GM23338 (cell line): ENCODE measurements at regions not wholly inside any gene's neighbourhood (a gene's known extent, or its start where the extent isn't known, plus 50 kb on each side); places are given as distances from the start of the nearest gene placed in this dataset.

Experiments
- ATAC-seq: fragments of 200-7000 bp; cut with Tn5 transposase; 3 replicates; pipeline ENCODE4 v1.9.1; 2020
- DNase-seq: peaks from one replicate; pipeline ENCODE4 v3.0.0-alpha.2; 2015; ENCODE audit warnings: low spot score
- H2AFZ ChIP-seq: fragments of 200-600 bp; sonication (generic); 2 replicates; pipeline ENCODE4 v1.8.0; 2016; ENCODE audit warnings: antibody characterized with exemption, mild to moderate bottlenecking, moderate library complexity
- H3F3A ChIP-seq: fragments of 200-600 bp; sonication (generic); replicated peaks from 2 replicates; pipeline ENCODE4 v1.8.0; 2017; ENCODE audit warnings: antibody characterized with exemption, mixed run types, low read depth
- H3K27ac ChIP-seq: fragments of 200-600 bp; sonication (generic); 2 replicates; pipeline ENCODE4 v1.6.1; 2016; ENCODE audit warnings: low read depth
- H3K27me3 ChIP-seq: fragments of 200-600 bp; sonication (generic); 2 replicates; pipeline ENCODE4 v1.8.0; 2016; ENCODE audit warnings: mild to moderate bottlenecking, mixed run types, moderate library complexity; ENCODE audit not compliant: insufficient read depth
- H3K36me3 ChIP-seq: fragments of 200-600 bp; sonication (generic); 2 replicates; pipeline ENCODE4 v1.8.0; 2016; ENCODE audit warnings: mild to moderate bottlenecking; ENCODE audit not compliant: insufficient read depth
- H3K4me1 ChIP-seq: fragments of 200-600 bp; sonication (generic); 2 replicates; pipeline ENCODE4 v1.8.0; 2016; ENCODE audit warnings: mild to moderate bottlenecking, moderate library complexity; ENCODE audit not compliant: insufficient read depth
- H3K4me2 ChIP-seq: fragments of 200-600 bp; sonication (generic); 2 replicates; pipeline ENCODE4 v1.7.1; 2017; ENCODE audit warnings: mixed run types
- H3K4me3 ChIP-seq: fragments of 200-600 bp; sonication (generic); 2 replicates; pipeline ENCODE4 v1.6.1; 2016; ENCODE audit warnings: mixed run types
- H3K79me2 ChIP-seq: fragments of 200-600 bp; sonication (generic); replicated peaks from 2 replicates; pipeline ENCODE4 v1.8.0; 2017; ENCODE audit warnings: mild to moderate bottlenecking; ENCODE audit not compliant: insufficient read depth
- H3K9me2 ChIP-seq: fragments of 200-600 bp; sonication (generic); 2 replicates; pipeline ENCODE4 v1.8.0; 2017; ENCODE audit not compliant: insufficient read depth
- H4K20me1 ChIP-seq: fragments of 200-600 bp; sonication (generic); replicated peaks from 2 replicates; pipeline ENCODE4 v1.8.0; 2017; ENCODE audit warnings: mild to moderate bottlenecking; ENCODE audit not compliant: insufficient read depth
- H3K27ac Mint-ChIP-seq: 2 replicates; pipeline ENCODE4 v1.8.0; 2020; ENCODE audit warnings: inconsistent platforms, mild to moderate bottlenecking, moderate library complexity, mixed read lengths
- H3K27me3 Mint-ChIP-seq: 3 replicates; pipeline ENCODE4 v1.8.0; 2022; ENCODE audit warnings: low read depth, mild to moderate bottlenecking, moderate library complexity, mixed read lengths, inconsistent platforms; ENCODE audit not compliant: insufficient read depth, poor library complexity
- H3K36me3 Mint-ChIP-seq: 3 replicates; pipeline ENCODE4 v1.8.0; 2021; ENCODE audit warnings: low read depth, mild to moderate bottlenecking, inconsistent platforms, moderate library complexity, mixed read lengths
- H3K4me1 Mint-ChIP-seq: 3 replicates; pipeline ENCODE4 v1.8.0; 2020; ENCODE audit warnings: mild to moderate bottlenecking, inconsistent platforms, mixed read lengths
- H3K4me3 Mint-ChIP-seq: 3 replicates; pipeline ENCODE4 v1.8.0; 2021; ENCODE audit warnings: moderate library complexity, mild to moderate bottlenecking, inconsistent platforms, mixed read lengths
- H3K9me3 Mint-ChIP-seq: 3 replicates; pipeline ENCODE4 v1.8.0; 2020; ENCODE audit warnings: moderate library complexity, mild to moderate bottlenecking, inconsistent platforms, mixed read lengths
- CREB1 ChIP-seq: fragments of 250-450 bp; sonication (Bioruptor Pico); IDR thresholded peaks from 2 replicates; pipeline ENCODE4 v1.5.0; 2020; ENCODE audit warnings: low read depth, mild to moderate bottlenecking, moderate library complexity
- ETS1 ChIP-seq: IDR thresholded peaks from 2 replicates; pipeline ENCODE4 v1.6.1; 2016; ENCODE audit warnings: antibody characterized with exemption
- EZH2phosphoT487 ChIP-seq: fragments of 200-600 bp; sonication (generic); IDR thresholded peaks from one replicate; pipeline ENCODE4 v1.8.1; 2018; ENCODE audit warnings: antibody characterized with exemption; ENCODE audit not compliant: unreplicated experiment
- POLR2AphosphoS5 ChIP-seq: IDR thresholded peaks from 2 replicates; pipeline ENCODE4 v1.6.1; 2016; ENCODE audit warnings: antibody characterized with exemption, low read depth
- REST ChIP-seq: IDR thresholded peaks from one replicate; pipeline ENCODE4 v1.6.1; 2018; ENCODE audit warnings: antibody characterized with exemption; ENCODE audit not compliant: unreplicated experiment
- STAT1 ChIP-seq: IDR thresholded peaks from one replicate; pipeline ENCODE4 v1.6.1; 2016; ENCODE audit warnings: antibody characterized with exemption; ENCODE audit not compliant: unreplicated experiment
- ZNF114 ChIP-seq: fragments of 250-450 bp; sonication (Bioruptor Pico); IDR thresholded peaks from 2 replicates; pipeline ENCODE4 v1.5.0; 2020; ENCODE audit warnings: mild to moderate bottlenecking, moderate library complexity
- ZNF331 ChIP-seq: fragments of 250-450 bp; sonication (Bioruptor Pico); IDR thresholded peaks from 2 replicates; pipeline ENCODE4 v1.5.0; 2020; ENCODE audit warnings: low read depth, mild to moderate bottlenecking, moderate library complexity
- ZNF462 ChIP-seq: fragments of 250-450 bp; sonication (Bioruptor Pico); IDR thresholded peaks from 2 replicates; pipeline ENCODE4 v1.5.0; 2020; ENCODE audit warnings: mild to moderate bottlenecking, moderate library complexity

- Histone ChIP-seq H3K4me1 (no peaks in the 10 kb centered on the region), H3K27ac (no peak overlapping the region), H4K20me1 (no peaks in the 10 kb centered on the region), H3K4me2 (no peak overlapping the region), H3K79me2 (no peaks in the 10 kb centered on the region), H3F3A (no peaks in the 10 kb centered on the region), H2AFZ (no peak overlapping the region), H3K36me3 (no peaks in the 10 kb centered on the region), H3K9me2 (peaks cover 4% of the 10 kb centered on the region; the same call in 1 of the 2 replicates), H3K4me3 (no peak overlapping the region), H3K27me3 (no peaks in the 10 kb centered on the region)
- DNase-seq, result no peak
- no peak for ATAC-seq
- Mint-ChIP-seq H3K9me3 (no peaks in the 10 kb centered on the region), H3K27ac (no peak overlapping the region), H3K4me3 (no peak overlapping the region), H3K36me3 (no peaks in the 10 kb centered on the region), H3K27me3 (no peaks in the 10 kb centered on the region), H3K4me1 (no peaks in the 10 kb centered on the region)
- TF ChIP-seq REST, result no peak
- no peak for TF ChIP-seq ZNF114 (CRISPR knock-in tag)
- no peak for TF ChIP-seq POLR2AphosphoS5
- no peak for TF ChIP-seq CREB1 (CRISPR knock-in tag)
- TF ChIP-seq ZNF331 (CRISPR knock-in tag), result no peak
- no peak for TF ChIP-seq ZNF462 (CRISPR knock-in tag)
- no peak for TF ChIP-seq ETS1
- TF ChIP-seq STAT1, result no peak
- no peak for TF ChIP-seq EZH2phosphoT487
These were observed 120.3 kb upstream of the SERTM1 start for GRCh38 chr13:36553491-36553890.
